Thyroid gland (tissue), 4 donors: ENCODE measurements at regions not wholly inside any gene's neighbourhood (a gene's known extent, or its start where the extent isn't known, plus 50 kb on each side); places are given as distances from the start of the nearest gene placed in this dataset.

ENCODE experiments used
- POLR2A ChIP-seq, 2 donors: fragments of 450-650 bp; IDR thresholded peaks; one replicate each; pipeline ENCODE4 v1.6.1; 2017; ENCODE audit warnings: antibody characterized with exemption in 2 of 2, mild to moderate bottlenecking in 2 of 2, moderate library complexity in 1 of 2
- TF ChIP-seq, protein P1 (sequence below), 6 experiments: fragments of 200-600 bp in 3 of 6; fragments of 450-650 bp in 3 of 6; sonication (generic) in 3 of 6; IDR thresholded peaks; one replicate each; pipeline ENCODE4 v1.5.1; 2016 to 2019; ENCODE audit warnings: antibody characterized with exemption in 6 of 6, mild to moderate bottlenecking in 2 of 6, inconsistent platforms in 1 of 6, moderate library complexity in 1 of 6

DNA sequence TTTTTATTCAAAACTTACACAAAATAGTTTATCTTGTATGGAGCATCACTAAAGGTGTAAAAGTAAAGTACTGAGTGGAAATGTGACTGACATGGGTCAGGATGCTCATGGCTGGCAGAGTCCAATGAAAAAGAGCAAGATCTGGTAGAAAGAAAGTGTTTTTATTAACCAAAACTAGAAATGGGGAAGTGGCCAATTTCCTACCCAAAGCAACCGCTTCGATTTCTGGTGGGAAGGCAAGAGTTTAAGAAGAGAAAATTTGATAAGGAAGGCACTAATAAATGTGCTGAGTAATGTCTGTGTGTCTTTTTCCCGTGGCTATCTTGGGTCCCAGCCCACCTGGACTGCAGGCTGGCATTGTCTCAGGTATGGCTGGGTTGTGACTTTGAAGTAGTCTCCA is 277.7 kb downstream of the ANKRD7 start:
- no peak for TF ChIP-seq POLR2A (IDR thresholded peaks at IDR 0.05)
- TF ChIP-seq, protein P1, sequence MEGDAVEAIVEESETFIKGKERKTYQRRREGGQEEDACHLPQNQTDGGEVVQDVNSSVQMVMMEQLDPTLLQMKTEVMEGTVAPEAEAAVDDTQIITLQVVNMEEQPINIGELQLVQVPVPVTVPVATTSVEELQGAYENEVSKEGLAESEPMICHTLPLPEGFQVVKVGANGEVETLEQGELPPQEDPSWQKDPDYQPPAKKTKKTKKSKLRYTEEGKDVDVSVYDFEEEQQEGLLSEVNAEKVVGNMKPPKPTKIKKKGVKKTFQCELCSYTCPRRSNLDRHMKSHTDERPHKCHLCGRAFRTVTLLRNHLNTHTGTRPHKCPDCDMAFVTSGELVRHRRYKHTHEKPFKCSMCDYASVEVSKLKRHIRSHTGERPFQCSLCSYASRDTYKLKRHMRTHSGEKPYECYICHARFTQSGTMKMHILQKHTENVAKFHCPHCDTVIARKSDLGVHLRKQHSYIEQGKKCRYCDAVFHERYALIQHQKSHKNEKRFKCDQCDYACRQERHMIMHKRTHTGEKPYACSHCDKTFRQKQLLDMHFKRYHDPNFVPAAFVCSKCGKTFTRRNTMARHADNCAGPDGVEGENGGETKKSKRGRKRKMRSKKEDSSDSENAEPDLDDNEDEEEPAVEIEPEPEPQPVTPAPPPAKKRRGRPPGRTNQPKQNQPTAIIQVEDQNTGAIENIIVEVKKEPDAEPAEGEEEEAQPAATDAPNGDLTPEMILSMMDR (IDR thresholded peaks at IDR 0.05), result no peak
